K562 (cell line): ENCODE measurements at regions not wholly inside any gene's neighbourhood (a gene's known extent, or its start where the extent isn't known, plus 50 kb on each side); places are given as distances from the start of the nearest gene placed in this dataset.

ENCODE experiments used
- EZH2 ChIP-seq: IDR thresholded peaks from 2 replicates; pipeline ENCODE4 v1.6.1; 2012; ENCODE audit warnings: low read depth, mild to moderate bottlenecking, inconsistent platforms, low read length, borderline replicate concordance
- FOS ChIP-seq: IDR thresholded peaks from 3 replicates; pipeline ENCODE4 v1.6.1; 2011; ENCODE audit not compliant: insufficient read length; ENCODE audit errors: extremely low read depth
- HDAC2 ChIP-seq: fragments of 450-650 bp; IDR thresholded peaks from 2 replicates; pipeline ENCODE4 v1.6.1; 2016; ENCODE audit warnings: mild to moderate bottlenecking
- ILF3 ChIP-seq: fragments of 450-650 bp; IDR thresholded peaks from 2 replicates; pipeline ENCODE4 v1.6.1; 2018; ENCODE audit warnings: antibody characterized with exemption, mild to moderate bottlenecking, moderate library complexity, borderline replicate concordance
- POLR2A ChIP-seq: fragments of 450-650 bp; conservative IDR thresholded peaks from 2 replicates; pipeline ENCODE4 v1.6.1; 2016
- REST ChIP-seq, 2 experiments: fragments of 450-650 bp; formaldehyde crosslinking in 1 of 2; IDR thresholded peaks; 2 replicates each; pipeline versions ENCODE4 v1.4.0 to v1.6.1; 2014 to 2020; ENCODE audit warnings: mild to moderate bottlenecking in 2 of 2, borderline replicate concordance in 1 of 2, low read depth in 1 of 2
- SIN3A ChIP-seq, 2 experiments: fragments of 150-350 bp in 1 of 2; IDR thresholded peaks; 2 replicates each; pipeline ENCODE4 v1.6.1; 2011 to 2016; ENCODE audit warnings: borderline replicate concordance in 2 of 2, low read depth in 2 of 2, low read length in 2 of 2, mild to moderate bottlenecking in 2 of 2, moderate library complexity in 2 of 2; ENCODE audit not compliant: control insufficient read depth in 1 of 2
- TEAD1 ChIP-seq, 2 experiments: fragments of 450-650 bp in 1 of 2; sonication (generic) in 1 of 2; formaldehyde crosslinking; IDR thresholded peaks; 2 replicates each; pipeline versions ENCODE4 v1.4.0 to v1.8.0; 2020 to 2022; ENCODE audit warnings: mild to moderate bottlenecking in 2 of 2, missing genetic modification reagents in 1 of 2
- TEAD4 ChIP-seq, 2 experiments: sonication (generic) in 1 of 2; formaldehyde crosslinking in 1 of 2; IDR thresholded peaks; 2 replicates each; pipeline versions ENCODE4 v1.6.1 to v1.8.0; 2012 to 2022; ENCODE audit warnings: borderline replicate concordance in 1 of 2, inconsistent platforms in 1 of 2, low read length in 1 of 2, mild to moderate bottlenecking in 1 of 2, missing genetic modification reagents in 1 of 2
- TRIM25 ChIP-seq: fragments of 450-650 bp; IDR thresholded peaks from 2 replicates; pipeline ENCODE4 v1.7.0; 2016; ENCODE audit warnings: borderline replicate concordance
- ZBTB33 ChIP-seq: sonication (generic); formaldehyde crosslinking; IDR thresholded peaks from 2 replicates; pipeline ENCODE4 v1.8.1; 2023; ENCODE audit warnings: mild to moderate bottlenecking, missing genetic modification reagents

GRCh38 chr5:164188733-164189148 is 683.3 kb downstream of the MAT2B start:
- TF ChIP-seq POLR2A, result no peak
- no peak for TF ChIP-seq TRIM25
- TF ChIP-seq ILF3, result no peak
- no peak for TF ChIP-seq TEAD4 (IDR thresholded peaks at IDR 0.05; ENCODE audit: low read length)
- no peak for TF ChIP-seq TEAD4 (CRISPR knock-in tag; IDR thresholded peaks at IDR 0.05; ENCODE audit: borderline replicate concordance)
- TF ChIP-seq ZBTB33 (CRISPR knock-in tag), result no peak
- TF ChIP-seq HDAC2, result no peak
- no peak for TF ChIP-seq SIN3A (IDR thresholded peaks at IDR 0.05; ENCODE audit: borderline replicate concordance in 2 of 2, control insufficient read depth in 1 of 2, low read depth in 2 of 2, low read length in 2 of 2)
- no peak for TF ChIP-seq EZH2
- TF ChIP-seq REST (IDR thresholded peaks at IDR 0.05; ENCODE audit: borderline replicate concordance), result no peak
- TF ChIP-seq REST (CRISPR knock-in tag; IDR thresholded peaks at IDR 0.05; ENCODE audit: low read depth), result no peak
- TF ChIP-seq TEAD1 (CRISPR knock-in tag; IDR thresholded peaks at IDR 0.05), result no peak
- TF ChIP-seq FOS, result no peak
